HG02973 (cell line): ENCODE measurements at regions not wholly inside any gene's neighbourhood (a gene's known extent, or its start where the extent isn't known, plus 50 kb on each side); places are given as distances from the start of the nearest gene placed in this dataset.

Source experiments
- ATAC-seq: cut with Tn5 transposase; IDR thresholded peaks from one replicate; pipeline ENCODE4 v1.9.1; 2021; ENCODE audit warnings: moderate library complexity; ENCODE audit not compliant: unreplicated experiment

DNA sequence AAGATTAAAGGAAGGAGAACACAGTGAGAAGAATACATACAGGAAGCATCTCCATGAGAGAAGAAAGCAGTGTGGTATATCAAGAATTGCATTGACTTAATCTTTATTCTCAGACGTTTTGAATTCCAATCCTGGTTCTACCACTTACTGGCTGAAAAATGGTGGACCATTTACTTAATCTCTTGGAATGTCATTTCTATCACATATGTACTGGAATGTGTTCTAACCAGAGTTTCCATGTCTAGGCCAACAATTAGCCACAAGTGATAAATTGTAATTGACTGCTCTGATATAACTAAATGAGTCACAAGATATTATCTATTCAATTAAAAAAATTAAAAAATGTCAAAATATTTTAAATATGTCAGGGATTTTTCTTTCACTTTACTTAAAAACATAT is 626.1 kb downstream of the PTPRC start:
- ATAC-seq: no peak

DNA sequence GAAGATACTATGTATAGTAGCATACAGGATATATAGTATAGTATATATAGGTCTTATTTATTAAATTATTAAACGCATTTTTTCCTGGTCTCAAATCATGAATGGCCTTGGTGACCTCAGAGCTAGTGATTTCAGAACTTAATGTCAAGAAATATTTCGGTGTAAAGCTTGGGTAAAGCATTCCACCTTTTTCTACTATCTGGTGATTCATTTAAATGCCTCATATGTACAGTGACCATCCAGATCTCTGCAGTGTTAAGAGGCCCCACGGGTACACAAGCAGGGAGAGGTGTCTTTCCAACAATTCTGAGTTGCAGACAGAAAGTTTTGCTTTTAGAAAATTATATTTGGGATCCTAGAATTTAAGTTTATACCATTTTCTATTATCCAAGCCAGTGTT is 626.5 kb downstream of the PTPRC start:
- no peak for ATAC-seq

DNA sequence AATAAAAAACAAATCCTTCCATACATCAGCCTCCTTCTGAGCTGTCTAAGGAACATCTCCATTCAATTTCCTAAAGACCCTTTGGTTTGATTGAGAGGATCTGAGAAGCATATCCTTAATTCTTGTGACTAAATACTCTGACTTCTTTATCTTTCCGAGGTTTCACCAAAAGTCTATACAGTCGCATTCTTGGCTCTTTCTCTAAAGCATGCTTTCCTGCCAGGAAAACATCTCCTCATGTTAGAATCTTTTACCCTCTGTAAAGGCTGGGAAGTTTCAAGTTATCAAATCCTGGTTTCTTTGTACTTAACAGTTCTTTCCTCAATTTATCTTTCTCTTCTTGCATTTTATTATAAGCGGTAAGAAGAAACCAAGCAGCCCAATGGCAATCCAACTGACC is 630.4 kb downstream of the PTPRC start:
- ATAC-seq: no peak

DNA sequence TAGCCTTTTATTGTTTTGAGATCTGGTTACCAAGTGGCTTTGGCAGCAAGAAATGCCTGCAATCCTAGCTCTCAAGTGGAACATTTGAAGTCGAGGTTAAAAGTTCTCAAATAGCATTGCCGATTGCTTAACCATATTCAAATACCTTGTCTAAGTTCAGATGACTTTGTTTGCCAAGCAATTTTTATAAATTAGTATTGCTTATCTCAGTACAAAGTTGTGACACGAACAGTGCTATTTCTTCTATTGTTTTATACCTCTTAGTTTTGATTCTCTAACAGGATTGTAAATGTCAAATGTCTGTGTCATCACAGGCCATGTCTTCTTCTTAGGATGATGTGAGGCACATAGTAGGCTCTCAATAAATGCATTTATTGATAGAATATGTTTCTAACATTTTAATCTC is 633.3 kb downstream of the PTPRC start:
- no peak for ATAC-seq

DNA sequence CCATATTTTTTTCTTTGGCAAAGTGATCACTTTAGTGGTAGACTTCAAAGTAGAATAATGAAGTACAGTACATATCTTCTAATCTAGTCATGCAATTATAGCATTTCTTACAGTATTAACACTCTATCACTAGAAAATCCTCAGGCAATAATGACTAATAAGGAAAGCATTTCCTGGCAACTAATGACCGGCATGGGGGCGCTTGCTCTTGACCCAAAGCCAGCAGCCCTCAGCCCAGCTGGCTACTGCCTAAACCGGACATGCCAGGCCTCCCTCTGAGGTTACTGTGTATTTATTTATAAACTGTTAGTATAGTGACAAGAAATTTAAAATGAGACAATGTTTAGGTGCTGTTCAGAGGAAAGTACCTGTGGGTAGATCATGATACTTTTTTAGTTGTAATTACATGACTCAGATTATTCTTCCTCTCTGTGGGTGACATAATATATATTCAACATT is 633.8 kb downstream of the PTPRC start:
- peak; percentile 79 for ATAC-seq

DNA sequence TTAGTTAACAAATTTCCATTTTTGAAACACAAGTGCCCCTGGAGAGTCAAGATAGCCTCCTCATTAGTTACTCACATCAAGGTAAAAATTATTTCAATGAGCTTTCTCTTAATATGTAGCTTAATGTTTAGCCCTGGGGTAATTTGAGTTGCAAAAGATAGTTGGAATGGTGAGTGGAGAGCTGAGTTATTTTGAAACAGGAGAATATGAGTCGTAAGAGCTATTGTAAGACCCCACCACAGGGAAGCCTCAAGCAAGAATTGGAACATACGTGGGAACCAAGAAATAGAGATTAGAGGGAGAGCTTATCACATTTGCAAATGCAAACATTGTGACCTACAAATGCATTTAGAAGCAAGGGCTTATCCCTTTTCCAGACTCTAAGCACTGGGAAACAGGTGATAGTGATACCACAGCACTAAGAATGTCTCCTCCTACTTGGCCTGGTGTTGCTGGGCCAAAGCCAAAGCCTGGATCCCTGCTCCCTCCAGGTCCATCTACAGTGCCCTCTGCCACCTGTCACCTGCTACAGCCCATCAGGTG is 635.1 kb downstream of the PTPRC start:
- ATAC-seq: no peak

DNA sequence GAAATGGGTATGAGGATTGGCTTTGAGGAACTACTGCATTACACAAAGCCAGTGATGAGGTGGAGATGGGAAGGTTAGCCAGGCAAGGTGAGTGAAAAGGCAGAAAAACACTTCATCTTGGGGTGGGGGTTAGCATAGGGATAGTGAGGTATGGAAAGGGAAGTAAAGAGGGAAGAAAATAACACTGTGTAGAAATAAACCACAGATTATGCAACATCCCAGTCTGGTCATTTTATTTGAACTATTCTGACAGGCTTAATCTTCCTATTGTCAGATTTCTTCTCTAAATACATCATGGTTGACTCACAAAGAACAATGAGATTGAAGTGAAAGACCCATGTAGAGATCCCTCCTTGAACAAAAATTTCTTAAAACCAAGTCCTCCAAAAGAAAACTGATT is 640.2 kb downstream of the PTPRC start:
- ATAC-seq: no peak

DNA sequence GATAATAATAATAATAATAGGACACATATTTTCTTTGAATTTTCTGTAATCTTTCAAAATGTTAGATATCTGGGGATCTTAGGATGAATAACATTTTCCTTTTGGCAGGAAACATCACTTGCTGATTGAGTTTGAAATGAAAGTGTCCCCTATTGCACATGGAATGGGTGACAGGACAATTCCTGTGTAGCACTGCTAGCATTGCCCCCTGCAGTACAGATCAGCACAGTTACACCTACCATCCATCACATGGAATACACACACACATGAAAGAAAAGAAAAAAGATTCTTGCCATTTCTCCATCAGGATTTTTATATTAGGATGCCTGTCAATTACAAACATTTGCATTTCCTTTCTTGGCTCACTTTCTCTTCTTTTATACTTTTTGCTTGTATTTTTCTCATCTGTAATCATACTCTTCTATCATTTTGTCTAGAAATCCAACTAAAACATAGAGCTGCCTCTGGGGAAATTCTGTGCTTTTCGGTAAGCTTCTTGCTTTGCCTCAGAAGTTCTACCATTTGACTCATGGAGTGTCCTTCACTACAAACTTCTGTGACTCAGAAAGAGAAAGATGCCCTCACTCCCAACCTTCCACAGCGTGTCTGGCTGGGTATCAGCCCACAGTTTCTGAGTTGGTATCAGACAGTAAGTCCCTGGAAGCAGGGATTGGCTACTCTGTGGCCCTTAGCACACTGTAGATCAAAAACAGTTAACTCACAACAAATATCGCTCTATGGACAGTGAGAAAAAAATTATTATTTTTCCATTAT is 641.2 kb downstream of the PTPRC start:
- peak; percentile 73 for ATAC-seq

DNA sequence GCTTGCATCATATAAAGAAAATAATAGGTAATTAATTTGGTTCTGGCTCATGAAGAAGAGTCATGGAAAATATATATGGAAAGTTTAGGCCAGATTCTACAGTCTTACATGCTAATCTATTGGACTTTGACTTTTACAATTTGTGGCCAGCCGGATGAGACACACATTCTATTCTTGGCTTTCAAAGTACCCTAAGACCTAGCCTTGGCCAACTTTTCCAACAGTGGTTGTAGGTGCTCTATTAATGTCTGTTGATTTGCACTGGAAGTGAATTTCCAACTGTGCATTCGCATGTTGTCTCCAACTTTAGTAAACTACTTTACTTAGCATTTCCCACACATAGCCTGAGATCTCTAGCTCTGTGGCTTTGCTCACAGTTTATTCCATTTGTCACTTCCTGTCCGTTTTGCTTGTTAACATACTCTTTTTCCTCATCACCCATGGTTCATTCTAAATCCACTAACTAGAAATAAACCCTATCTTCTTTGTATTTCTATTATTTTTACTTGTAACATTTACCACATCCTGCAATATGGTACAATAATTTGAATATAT is 644.0 kb downstream of the PTPRC start:
- no peak for ATAC-seq

DNA sequence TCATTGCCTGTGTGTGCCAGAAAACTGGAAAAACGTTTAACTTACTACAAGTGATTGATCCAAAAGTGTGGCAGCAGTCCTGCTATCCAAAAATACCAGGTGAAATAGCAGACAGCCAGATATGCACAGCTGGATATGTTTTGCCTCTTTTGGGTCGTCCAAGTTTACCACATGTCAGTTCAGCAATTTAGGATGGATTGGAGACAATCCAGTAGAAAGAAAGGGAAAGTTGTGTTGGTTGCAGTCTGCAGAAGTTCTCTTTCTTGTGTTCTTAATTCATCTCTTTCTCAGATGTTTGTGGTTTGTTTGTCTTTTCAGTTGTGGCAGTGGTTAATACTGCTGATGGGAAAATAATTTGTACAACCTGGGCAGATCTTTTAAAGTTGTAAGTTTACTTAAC is 645.0 kb downstream of the PTPRC start:
- no peak for ATAC-seq

DNA sequence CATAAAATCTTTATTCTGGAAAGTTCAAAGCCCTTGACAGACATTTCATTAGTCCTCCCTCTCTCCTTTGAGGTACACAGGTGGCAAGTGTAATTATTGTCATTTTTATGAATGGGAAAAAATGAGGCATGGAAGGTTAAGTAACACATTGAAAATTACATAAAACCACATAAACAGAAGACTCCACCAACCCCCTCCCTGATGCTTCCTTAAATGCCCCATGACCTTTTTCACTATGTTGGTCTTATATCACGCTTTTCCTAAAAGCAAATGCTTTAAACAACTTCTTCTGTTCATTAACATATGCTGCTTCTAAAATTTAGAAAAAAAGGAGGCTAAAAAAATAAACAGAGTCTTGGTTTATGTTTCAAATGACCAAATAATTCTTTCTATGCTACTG is 648.4 kb downstream of the PTPRC start:
- no peak for ATAC-seq

DNA sequence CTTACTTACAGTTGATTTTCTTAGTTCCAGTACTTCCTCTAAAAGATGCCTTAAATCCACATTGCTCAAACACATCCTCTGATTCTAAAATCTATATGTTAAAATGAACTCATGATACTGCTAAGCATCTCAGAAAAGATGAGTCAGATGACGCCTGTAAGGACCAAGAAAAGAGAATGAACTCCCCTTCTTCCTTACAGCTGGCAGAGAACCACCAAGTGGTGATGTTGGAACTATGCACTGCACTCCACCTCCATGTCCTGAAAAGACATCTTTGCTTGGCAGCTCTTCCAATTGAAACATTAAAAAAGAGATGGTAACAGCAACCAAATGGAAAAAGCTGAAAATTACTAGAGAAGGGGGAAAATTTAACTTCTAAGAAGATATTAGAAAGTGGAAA is 648.8 kb downstream of the PTPRC start:
- ATAC-seq: no peak

DNA sequence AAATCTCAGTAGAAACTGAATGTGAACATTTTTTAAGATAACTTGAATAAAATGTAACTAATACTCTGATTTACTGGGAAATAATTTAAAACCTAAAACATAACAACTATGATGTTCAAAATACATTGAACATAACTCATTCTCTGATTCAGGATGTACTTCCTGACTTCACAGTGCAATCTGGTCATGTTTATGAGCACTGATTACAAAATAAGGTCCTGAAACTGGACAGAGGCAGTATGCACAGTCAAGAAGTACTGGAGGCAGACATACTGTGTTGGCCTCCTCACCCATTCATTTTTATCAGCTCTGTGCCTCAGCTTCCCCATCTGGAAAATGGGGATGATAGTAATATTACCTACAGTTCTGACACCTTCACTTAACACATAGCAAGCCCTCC is 651.3 kb downstream of the PTPRC start:
- ATAC-seq: no peak

DNA sequence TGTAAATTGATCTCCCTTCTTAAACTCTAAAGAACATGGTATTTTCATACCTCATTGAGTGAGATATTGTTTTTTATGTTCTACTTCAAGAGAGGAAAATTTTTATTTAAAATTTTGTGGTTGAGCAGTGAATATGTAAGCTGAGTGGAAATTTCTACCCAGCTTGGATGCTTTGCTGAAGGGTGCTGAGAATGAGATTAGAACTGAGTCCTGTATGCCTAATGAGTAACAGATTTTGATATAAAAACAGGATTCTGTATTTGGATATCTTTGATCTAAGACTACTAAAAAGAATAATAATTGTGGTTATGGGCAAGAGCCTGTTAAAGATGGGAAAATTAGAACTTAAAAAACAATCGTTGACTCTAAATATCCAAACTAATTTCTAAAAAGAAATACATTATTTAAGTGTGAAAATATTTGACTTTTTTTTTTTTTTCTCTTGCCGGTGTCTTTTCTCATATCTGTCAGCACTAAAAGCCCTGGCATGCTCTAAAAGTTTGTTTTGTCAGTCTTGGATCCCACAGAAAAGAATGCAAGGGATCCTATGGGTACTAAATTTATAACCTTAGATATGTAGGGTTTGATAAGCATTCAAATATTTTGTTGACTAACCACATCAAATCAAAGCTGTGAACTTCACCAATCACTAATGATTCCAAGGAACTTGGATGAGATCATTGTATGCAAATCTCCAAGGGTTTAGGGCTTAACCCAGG is 652.3 kb downstream of the PTPRC start:
- no peak for ATAC-seq

DNA sequence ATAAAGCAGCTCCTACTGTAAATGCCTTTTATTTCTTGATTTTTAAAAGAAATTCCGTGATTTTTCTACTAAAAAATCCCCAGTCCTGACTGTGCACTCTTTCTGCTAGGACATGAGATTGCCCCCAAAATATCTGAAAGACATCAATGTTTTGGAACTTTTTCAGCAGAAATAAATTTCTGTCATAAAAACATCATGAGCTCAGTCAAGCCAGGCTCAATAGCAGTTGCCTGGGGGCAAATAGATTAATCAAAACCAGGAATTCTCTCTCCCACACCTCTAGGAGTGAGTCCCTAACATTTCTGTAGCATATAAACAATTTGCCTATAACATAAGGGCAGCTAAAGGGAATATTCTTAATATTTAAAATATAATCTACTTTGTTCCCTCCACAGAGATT is 654.1 kb downstream of the PTPRC start:
- no peak for ATAC-seq

DNA sequence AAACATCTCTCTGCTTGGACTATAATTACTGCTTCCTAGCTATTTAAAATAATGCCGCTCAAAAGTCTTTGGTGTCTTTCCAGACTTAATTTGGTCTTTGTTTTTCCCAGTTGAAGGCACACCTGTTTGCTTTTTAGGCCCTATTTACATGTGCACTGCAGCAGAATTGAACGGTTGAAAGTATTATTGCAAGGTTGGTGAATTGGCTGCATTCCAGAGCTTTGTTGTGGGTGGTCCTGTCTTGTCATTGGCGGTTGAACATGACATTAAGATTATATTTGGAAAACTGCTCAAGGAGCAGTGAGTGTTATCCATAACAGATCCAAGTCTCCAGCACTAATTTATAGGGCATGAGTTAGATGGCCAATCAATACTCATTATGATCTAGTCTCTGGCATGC is 656.3 kb downstream of the PTPRC start:
- no peak for ATAC-seq

DNA sequence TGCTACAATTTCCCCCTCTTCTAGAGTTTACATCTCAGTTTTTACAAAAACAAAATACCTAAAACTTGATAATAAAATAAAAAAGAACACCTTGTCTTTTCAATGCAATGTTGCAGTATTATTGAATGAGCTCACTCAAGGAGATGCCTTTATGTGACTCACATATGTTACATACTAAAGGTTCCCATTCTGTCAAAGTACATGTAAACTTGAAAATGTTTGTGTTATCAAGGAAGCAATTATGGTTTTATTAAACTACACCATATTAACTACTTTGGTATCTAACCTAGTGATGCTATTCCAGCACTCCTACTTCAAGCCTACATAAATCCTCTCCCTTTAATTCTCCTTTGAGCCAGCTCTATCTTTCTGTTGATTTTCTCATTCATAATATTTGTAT is 658.3 kb downstream of the PTPRC start:
- no peak for ATAC-seq

DNA sequence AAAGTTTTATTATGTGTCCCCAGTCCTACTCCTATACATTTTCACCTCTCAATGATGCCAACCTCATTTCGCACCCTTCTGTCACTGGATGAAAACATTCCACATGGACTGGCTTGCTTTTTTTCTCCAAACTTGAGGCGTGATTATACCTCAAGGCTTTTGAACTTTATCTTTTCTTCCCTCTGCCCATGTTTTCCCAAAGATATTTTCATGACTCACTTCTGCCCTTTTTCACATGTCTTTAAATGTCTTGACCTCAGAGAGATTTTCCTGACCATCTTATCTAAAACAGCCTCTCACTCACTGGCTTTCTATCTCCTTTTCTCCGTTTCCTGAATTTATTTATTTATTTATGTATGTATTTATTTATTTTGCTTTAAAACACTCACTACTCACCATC is 659.0 kb downstream of the PTPRC start:
- no peak for ATAC-seq

DNA sequence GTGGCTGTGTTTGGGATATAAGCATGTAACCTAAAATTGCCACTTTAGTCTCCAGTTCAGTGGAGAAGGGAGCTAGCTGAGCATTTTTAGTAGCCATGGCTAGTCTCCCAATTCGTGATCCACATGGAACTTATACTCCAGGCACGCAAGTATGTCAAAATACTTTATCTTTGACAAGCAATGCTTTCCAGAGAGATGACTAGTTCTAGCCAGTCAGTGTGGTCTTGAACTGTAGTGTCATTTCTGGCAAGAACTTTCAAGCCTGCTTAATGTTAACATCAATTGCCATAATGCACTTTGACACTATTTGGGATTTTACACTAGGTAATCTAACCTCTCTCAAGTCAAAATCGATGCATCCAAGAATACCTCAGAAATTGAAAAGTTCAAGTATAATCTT is 660.0 kb downstream of the PTPRC start:
- no peak for ATAC-seq

DNA sequence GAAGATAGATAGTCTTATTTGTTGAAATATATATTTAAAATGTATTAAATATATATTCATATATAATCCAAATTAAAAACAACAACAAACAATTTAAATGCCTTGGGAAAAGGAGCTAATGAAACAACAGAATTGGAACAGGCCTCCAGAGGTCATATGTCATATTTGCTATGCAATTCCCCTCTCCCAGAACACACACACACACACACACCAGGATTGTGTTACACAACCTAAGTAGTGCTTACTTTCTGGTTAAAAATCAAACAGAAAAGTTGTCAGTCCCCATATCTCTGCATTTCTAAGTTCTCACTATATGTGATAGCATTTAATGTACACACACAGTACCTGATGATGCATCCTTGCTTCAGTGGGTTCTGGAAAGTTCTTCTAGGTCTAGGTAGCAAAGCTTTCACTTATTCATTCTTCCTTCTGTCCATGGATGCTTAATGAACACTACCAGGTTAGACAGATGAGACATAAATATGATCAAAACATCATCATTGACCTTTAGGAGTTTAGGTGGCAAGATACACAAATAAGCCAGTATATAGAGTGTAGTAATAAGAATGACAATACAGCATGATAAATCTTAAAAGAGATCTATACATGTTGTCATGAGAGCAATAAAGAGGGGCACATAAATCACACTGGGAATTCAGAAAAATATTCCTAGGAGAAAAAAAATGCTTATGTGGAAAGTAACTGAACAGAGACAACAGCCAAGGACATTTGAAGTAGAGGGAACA is 662.8 kb downstream of the PTPRC start:
- ATAC-seq: no peak

DNA sequence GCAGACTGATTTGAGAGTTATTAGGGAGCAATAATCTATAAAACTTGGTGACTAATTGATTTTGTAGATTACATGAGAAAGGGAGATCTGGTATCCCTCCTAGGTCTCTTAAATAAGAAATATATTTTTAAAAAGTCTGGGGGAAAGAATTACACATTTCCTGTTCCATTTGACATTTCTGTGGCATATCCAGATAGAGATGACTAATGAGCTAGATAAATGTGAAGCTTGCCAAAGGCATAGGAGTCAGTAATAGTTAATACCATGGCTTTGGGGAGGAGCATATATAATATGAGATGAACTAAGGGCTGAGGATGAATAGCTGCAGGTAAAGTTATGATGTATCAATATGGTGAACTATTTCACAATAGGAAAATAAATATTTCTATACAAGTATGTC is 663.7 kb downstream of the PTPRC start:
- ATAC-seq: no peak
